ENCODE measurements at regions not wholly inside any gene's neighbourhood (a gene's known extent, or its start where the extent isn't known, plus 50 kb on each side); places are given as distances from the start of the nearest gene placed in this dataset.

DNA sequence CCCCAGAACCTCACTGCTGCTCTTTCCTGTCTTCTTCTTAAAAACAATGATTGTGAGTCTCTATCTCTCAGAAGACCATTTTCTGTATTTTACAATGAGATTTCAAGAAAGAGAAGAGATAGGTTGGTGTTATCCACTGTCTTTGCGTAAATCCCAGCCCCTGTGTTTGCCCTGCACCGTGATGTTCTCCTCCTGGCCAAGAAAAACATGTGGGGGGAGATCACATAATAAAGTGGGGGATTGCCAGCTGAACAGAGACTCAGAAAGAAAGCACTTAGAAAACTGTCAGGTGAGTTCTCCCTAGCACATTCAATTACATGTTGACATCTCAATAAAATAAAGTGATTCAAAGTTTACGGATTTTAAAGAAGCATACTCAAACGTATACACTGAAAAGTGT is 105.0 kb upstream of the PITRM1 start:
- H3K27me3 Mint-ChIP-seq = peaks cover 7% of the 10 kb centered on the region
- H3K27ac ChIP-seq (ENCODE audit: insufficient read depth, low read length, poor library complexity, severe bottlenecking) = no peak overlapping the region

DNA sequence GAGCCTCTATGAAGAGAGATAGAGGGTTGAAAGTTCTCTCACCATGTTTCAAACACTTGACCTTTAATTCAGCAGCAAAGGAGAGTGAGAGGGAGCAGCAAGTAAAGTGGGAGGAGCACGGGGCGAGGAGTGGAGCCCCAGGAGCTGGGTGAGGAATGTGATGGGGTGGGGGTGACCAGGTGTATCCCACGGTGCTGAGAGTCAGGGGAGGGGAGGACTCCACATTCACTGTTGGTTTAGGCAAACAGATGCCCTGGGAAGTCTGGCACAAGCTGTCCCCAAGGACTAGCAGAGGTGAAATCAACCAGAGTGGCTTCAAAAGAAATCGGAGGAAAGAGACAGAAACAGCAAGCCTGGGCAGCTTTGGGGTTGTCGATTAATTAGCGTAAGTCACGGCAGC is 101.8 kb upstream of the PITRM1 start:
- Mint-ChIP-seq H3K27ac (no peak overlapping the region), H3K4me3 (no peak overlapping the region), H3K9me3 (peaks cover 0 to 3% (median 0%) of the 10 kb centered on the region in 7 donors), H3K27me3 (peaks cover 19% of the 10 kb centered on the region), H3K4me1 (no peaks in the 10 kb centered on the region), H3K36me3 (no peaks in the 10 kb centered on the region)
- no peak overlapping the region for H3K27ac ChIP-seq (ENCODE audit: insufficient read depth, low read length, poor library complexity, severe bottlenecking)
- no peaks in the 10 kb centered on the region for H3K9me3 ChIP-seq (ENCODE audit: control insufficient read depth in 2 of 2, low read length in 2 of 2)
- H3K4me1 ChIP-seq (ENCODE audit: control insufficient read depth, insufficient read depth, low read length, poor library complexity, severe bottlenecking) = no peaks in the 10 kb centered on the region
- H3K4me3 ChIP-seq (ENCODE audit: low read depth, low read length) = no peak overlapping the region
- ATAC-seq (ENCODE audit: low read depth in 2 of 2) (no peak), DNase-seq (no peak)
- no peaks in the 10 kb centered on the region for H3K36me3 ChIP-seq (ENCODE audit: control insufficient read depth, insufficient read depth, low read length)
- no peaks in the 10 kb centered on the region for H3K27me3 ChIP-seq (ENCODE audit: control insufficient read depth, insufficient read depth, low read length)

More for the DNA sequence above, 105.0 kb upstream of the PITRM1 start:
- no peak overlapping the region for H3K4me3 Mint-ChIP-seq
- Histone ChIP-seq H3K4me1 (ENCODE audit: control insufficient read depth, insufficient read depth, low read length, poor library complexity, severe bottlenecking) (no peaks in the 10 kb centered on the region), H3K9me3 (ENCODE audit: control insufficient read depth in 2 of 2, low read length in 2 of 2) (no peaks in the 10 kb centered on the region), H3K4me3 (ENCODE audit: low read depth, low read length) (no peak overlapping the region), H3K36me3 (ENCODE audit: control insufficient read depth, insufficient read depth, low read length) (no peaks in the 10 kb centered on the region), H3K27me3 (ENCODE audit: control insufficient read depth, insufficient read depth, low read length) (no peaks in the 10 kb centered on the region)
- no peak for DNase-seq
- no peaks in the 10 kb centered on the region for H3K4me1 Mint-ChIP-seq
- no peak overlapping the region for H3K27ac Mint-ChIP-seq
- ATAC-seq (ENCODE audit: low read depth in 2 of 2) = no peak
- no peaks in the 10 kb centered on the region for H3K36me3 Mint-ChIP-seq
- peaks cover 0 to 3% (median 0%) of the 10 kb centered on the region in 7 donors for H3K9me3 Mint-ChIP-seq

DNA sequence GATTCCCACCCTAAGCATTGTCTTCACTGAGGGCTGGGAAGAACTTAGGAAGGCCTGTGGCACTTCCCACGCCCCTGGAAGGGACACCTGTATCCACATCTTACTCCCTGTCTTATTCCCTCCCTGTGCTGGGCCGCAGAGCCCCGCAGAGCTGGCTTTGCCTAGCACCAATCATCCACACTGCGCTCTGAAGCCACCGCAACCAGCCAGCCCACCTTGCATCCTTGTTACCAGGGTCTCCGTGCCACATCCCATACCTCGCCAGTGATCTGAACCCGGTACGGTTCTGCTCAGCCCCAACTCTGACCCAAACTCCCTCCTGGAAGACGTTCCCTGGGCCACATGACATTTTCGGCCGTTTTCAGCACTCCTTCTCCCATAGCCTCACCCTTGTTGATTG is 101.4 kb upstream of the PITRM1 start:
- no peak overlapping the region for H3K27ac ChIP-seq (ENCODE audit: insufficient read depth, low read length, poor library complexity, severe bottlenecking)
- H3K4me3 Mint-ChIP-seq = no peak overlapping the region
- ATAC-seq (ENCODE audit: low read depth in 2 of 2) (no peak), DNase-seq (no peak)
- H3K9me3 Mint-ChIP-seq = peaks cover 0 to 3% (median 0%) of the 10 kb centered on the region in 7 donors
- no peaks in the 10 kb centered on the region for H3K36me3 Mint-ChIP-seq
- no peaks in the 10 kb centered on the region for H3K4me1 ChIP-seq (ENCODE audit: control insufficient read depth, insufficient read depth, low read length, poor library complexity, severe bottlenecking)
- H3K4me1 Mint-ChIP-seq = no peaks in the 10 kb centered on the region
- H3K4me3 ChIP-seq (ENCODE audit: low read depth, low read length) = no peak overlapping the region
- peaks cover 19% of the 10 kb centered on the region for H3K27me3 Mint-ChIP-seq
- no peaks in the 10 kb centered on the region for H3K36me3 ChIP-seq (ENCODE audit: control insufficient read depth, insufficient read depth, low read length)
- H3K27me3 ChIP-seq (ENCODE audit: control insufficient read depth, insufficient read depth, low read length) = no peaks in the 10 kb centered on the region
- H3K9me3 ChIP-seq (ENCODE audit: control insufficient read depth in 2 of 2, low read length in 2 of 2) = no peaks in the 10 kb centered on the region
- H3K27ac Mint-ChIP-seq = no peak overlapping the region

DNA sequence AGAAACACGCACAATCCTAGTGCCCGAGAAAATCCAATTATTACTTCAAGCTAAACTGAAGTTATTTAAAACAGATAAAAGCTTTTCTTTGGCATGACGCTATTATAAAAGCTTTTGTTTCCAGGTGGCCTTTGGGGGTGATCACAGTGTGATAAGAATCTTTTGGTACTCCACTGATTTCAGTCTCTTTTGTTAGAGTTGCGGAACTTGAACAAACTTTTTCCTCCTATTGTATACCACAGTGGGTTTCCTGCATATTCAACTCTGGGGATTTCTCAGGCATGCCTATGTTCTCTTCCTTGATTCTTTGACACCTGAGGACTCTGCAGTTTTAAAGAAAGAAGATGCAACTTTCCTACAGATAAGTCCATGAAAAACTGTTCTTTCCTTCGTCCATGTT is 99.7 kb upstream of the PITRM1 start:
- H3K9me3 Mint-ChIP-seq = peaks cover 0 to 3% (median 0%) of the 10 kb centered on the region in 7 donors
- peaks cover 19% of the 10 kb centered on the region for H3K27me3 Mint-ChIP-seq
- H3K9me3 ChIP-seq (ENCODE audit: control insufficient read depth in 2 of 2, low read length in 2 of 2) = no peaks in the 10 kb centered on the region
- H3K4me1 ChIP-seq (ENCODE audit: control insufficient read depth, insufficient read depth, low read length, poor library complexity, severe bottlenecking) = no peaks in the 10 kb centered on the region
- no peaks in the 10 kb centered on the region for H3K36me3 ChIP-seq (ENCODE audit: control insufficient read depth, insufficient read depth, low read length)
- H3K4me1 Mint-ChIP-seq = no peaks in the 10 kb centered on the region
- H3K4me3 Mint-ChIP-seq = no peak overlapping the region
- ATAC-seq (ENCODE audit: low read depth in 2 of 2) (no peak), DNase-seq (no peak)
- no peak overlapping the region for H3K27ac Mint-ChIP-seq
- no peak overlapping the region for H3K27ac ChIP-seq (ENCODE audit: insufficient read depth, low read length, poor library complexity, severe bottlenecking)
- no peak overlapping the region for H3K4me3 ChIP-seq (ENCODE audit: low read depth, low read length)
- H3K27me3 ChIP-seq (ENCODE audit: control insufficient read depth, insufficient read depth, low read length) = no peaks in the 10 kb centered on the region
- H3K36me3 Mint-ChIP-seq = no peaks in the 10 kb centered on the region

DNA sequence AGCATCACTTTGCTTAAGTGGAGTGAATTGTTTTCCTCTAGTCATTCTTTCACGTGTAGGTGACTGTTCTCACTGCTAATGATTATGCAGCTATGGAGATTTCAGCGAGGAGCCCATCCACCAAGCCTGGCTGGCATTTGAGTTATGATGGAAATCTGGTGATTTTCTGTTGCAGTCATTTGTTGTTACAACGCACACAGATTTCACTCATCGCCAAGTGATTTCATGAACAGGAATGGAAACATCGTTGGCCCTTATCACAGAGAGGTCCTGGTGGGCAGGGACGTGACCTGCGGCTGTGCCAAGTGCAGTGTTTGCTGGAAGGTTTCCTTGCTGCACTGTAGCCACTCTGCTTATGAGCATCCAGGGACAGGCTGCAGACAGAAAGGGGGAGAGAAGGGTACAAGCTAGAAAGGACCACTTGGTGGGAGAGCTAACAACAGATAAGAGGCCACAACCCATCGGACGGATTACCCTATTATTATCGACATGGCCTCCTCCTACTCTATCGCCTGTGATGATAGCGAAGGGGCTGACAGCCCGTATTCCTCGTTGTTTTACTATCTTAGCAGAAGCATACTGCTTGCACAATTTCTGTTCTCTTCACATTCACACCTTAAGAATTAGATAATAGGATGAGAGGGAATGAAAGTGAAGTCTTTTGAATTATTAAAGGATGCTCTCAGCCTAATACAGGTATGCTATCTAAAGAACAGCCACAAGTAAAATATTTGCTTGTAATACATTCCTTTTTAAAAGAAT is 99.0 kb upstream of the PITRM1 start:
- H3K4me1 ChIP-seq (ENCODE audit: control insufficient read depth, insufficient read depth, low read length, poor library complexity, severe bottlenecking) = no peaks in the 10 kb centered on the region
- no peaks in the 10 kb centered on the region for H3K36me3 ChIP-seq (ENCODE audit: control insufficient read depth, insufficient read depth, low read length)
- no peaks in the 10 kb centered on the region for H3K4me1 Mint-ChIP-seq
- H3K4me3 Mint-ChIP-seq = no peak overlapping the region
- no peak overlapping the region for H3K4me3 ChIP-seq (ENCODE audit: low read depth, low read length)
- H3K27ac Mint-ChIP-seq = peak overlapping the region in 1 of 3 donors; percentile 44
- no peaks in the 10 kb centered on the region for H3K27me3 ChIP-seq (ENCODE audit: control insufficient read depth, insufficient read depth, low read length)
- H3K9me3 Mint-ChIP-seq = peaks cover 0 to 3% (median 0%) of the 10 kb centered on the region in 7 donors
- no peaks in the 10 kb centered on the region for H3K36me3 Mint-ChIP-seq
- DNase-seq (no peak), ATAC-seq (ENCODE audit: low read depth in 2 of 2) (no peak)
- no peak overlapping the region for H3K27ac ChIP-seq (ENCODE audit: insufficient read depth, low read length, poor library complexity, severe bottlenecking)
- H3K27me3 Mint-ChIP-seq = peaks cover 19% of the 10 kb centered on the region
- H3K9me3 ChIP-seq (ENCODE audit: control insufficient read depth in 2 of 2, low read length in 2 of 2) = no peaks in the 10 kb centered on the region

DNA sequence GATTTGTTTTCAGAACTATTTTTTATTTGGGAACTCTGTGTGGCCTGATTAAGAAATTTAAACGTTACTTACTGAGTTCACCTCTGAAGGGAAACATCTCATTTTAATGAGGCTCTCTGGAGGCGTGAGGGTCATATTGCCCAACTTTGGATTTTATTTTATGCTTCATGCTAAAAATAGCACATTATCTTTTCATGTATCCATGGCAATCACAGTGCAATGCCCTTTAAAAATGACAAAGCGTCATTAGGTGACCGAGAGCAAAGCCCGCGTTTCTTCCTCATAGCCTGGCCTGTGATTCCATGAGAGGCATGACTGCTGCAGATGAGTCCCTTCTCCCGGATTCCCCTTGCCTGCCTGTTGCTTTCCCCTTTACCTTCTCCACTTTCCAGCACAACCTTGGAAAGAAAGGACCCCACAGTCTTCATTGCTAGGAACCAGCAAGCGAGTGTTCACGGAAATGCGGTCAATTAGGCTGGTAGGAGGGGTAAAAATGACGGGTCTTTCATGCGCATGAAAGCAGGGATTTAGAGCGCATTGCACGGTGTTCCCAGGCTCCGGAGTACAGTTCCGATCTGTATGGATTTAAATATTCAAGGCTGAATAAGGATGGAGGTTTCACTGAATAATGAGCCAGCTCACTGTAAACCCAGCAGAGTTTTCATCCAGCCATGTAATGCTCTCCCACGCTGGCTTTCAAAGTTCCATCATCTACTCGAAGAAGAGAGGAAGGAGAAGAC is 98.2 kb upstream of the PITRM1 start:
- Mint-ChIP-seq H3K9me3 (peaks cover 0 to 3% (median 0%) of the 10 kb centered on the region in 7 donors), H3K4me1 (no peaks in the 10 kb centered on the region), H3K27ac (no peak overlapping the region), H3K4me3 (no peak overlapping the region), H3K27me3 (peaks cover 19% of the 10 kb centered on the region), H3K36me3 (no peaks in the 10 kb centered on the region)
- ATAC-seq (ENCODE audit: low read depth in 2 of 2) = no peak
- Histone ChIP-seq H3K4me1 (ENCODE audit: control insufficient read depth, insufficient read depth, low read length, poor library complexity, severe bottlenecking) (no peaks in the 10 kb centered on the region), H3K27me3 (ENCODE audit: control insufficient read depth, insufficient read depth, low read length) (no peaks in the 10 kb centered on the region), H3K36me3 (ENCODE audit: control insufficient read depth, insufficient read depth, low read length) (no peaks in the 10 kb centered on the region), H3K27ac (ENCODE audit: insufficient read depth, low read length, poor library complexity, severe bottlenecking) (no peak overlapping the region), H3K9me3 (ENCODE audit: control insufficient read depth in 2 of 2, low read length in 2 of 2) (no peaks in the 10 kb centered on the region), H3K4me3 (ENCODE audit: low read depth, low read length) (no peak overlapping the region)
- DNase-seq = no peak

GRCh38 chr10:3268025-3268424 is 95.4 kb upstream of the PITRM1 start:
- H3K4me1 Mint-ChIP-seq = peaks cover 0 to 3% (median 0%) of the 10 kb centered on the region in 4 donors
- Histone ChIP-seq H3K9me3 (ENCODE audit: control insufficient read depth in 2 of 2, low read length in 2 of 2) (no peaks in the 10 kb centered on the region), H3K4me3 (ENCODE audit: low read depth, low read length) (no peak overlapping the region), H3K4me1 (ENCODE audit: control insufficient read depth, insufficient read depth, low read length, poor library complexity, severe bottlenecking) (no peaks in the 10 kb centered on the region), H3K27ac (ENCODE audit: insufficient read depth, low read length, poor library complexity, severe bottlenecking) (no peak overlapping the region), H3K27me3 (ENCODE audit: control insufficient read depth, insufficient read depth, low read length) (no peaks in the 10 kb centered on the region), H3K36me3 (ENCODE audit: control insufficient read depth, insufficient read depth, low read length) (no peaks in the 10 kb centered on the region)
- H3K27me3 Mint-ChIP-seq = peaks cover 17% of the 10 kb centered on the region
- DNase-seq = no peak
- no peaks in the 10 kb centered on the region for H3K36me3 Mint-ChIP-seq
- H3K9me3 Mint-ChIP-seq = no peaks in the 10 kb centered on the region
- H3K4me3 Mint-ChIP-seq = no peak overlapping the region
- no peak for ATAC-seq (ENCODE audit: low read depth in 2 of 2)
- no peak overlapping the region for H3K27ac Mint-ChIP-seq

- Histone ChIP-seq H3K4me3 (ENCODE audit: low read depth, low read length) (no peak overlapping the region), H3K36me3 (ENCODE audit: control insufficient read depth, insufficient read depth, low read length) (no peaks in the 10 kb centered on the region), H3K4me1 (ENCODE audit: control insufficient read depth, insufficient read depth, low read length, poor library complexity, severe bottlenecking) (no peaks in the 10 kb centered on the region), H3K9me3 (ENCODE audit: control insufficient read depth in 2 of 2, low read length in 2 of 2) (no peaks in the 10 kb centered on the region), H3K27me3 (ENCODE audit: control insufficient read depth, insufficient read depth, low read length) (no peaks in the 10 kb centered on the region), H3K27ac (ENCODE audit: insufficient read depth, low read length, poor library complexity, severe bottlenecking) (no peak overlapping the region)
- Mint-ChIP-seq H3K4me1 (peaks cover 0 to 3% (median 0%) of the 10 kb centered on the region in 4 donors), H3K4me3 (no peak overlapping the region), H3K36me3 (no peaks in the 10 kb centered on the region), H3K27me3 (peaks cover 9% of the 10 kb centered on the region), H3K27ac (no peak overlapping the region), H3K9me3 (no peaks in the 10 kb centered on the region)
- DNase-seq (no peak), ATAC-seq (ENCODE audit: low read depth in 2 of 2) (no peak)
Measured at GRCh38 chr10:3265088-3265487, 92.5 kb upstream of the PITRM1 start.
